GM18873 (cell line): ENCODE measurements at regions not wholly inside any gene's neighbourhood (a gene's known extent, or its start where the extent isn't known, plus 50 kb on each side); places are given as distances from the start of the nearest gene placed in this dataset.

Experiments used
- ATAC-seq: cut with Tn5 transposase; IDR thresholded peaks from one replicate; pipeline ENCODE4 v1.9.1; 2021; ENCODE audit warnings: mild to moderate bottlenecking, moderate library complexity, moderate number of reproducible peaks; ENCODE audit not compliant: unreplicated experiment, low FRiP score

- ATAC-seq = no peak
These were observed 140.6 kb upstream of the PRLR start for GRCh38 chr5:35370871-35371270.

GRCh38 chr5:35369965-35370790 lies 139.9 kb upstream of the PRLR start:
- ATAC-seq = no peak

GRCh38 chr5:35367526-35367925 lies 137.2 kb upstream of the PRLR start:
- no peak for ATAC-seq

GRCh38 chr5:35365758-35366157 lies 135.5 kb upstream of the PRLR start:
- ATAC-seq = no peak

GRCh38 chr5:35364350-35364749 lies 134.1 kb upstream of the PRLR start:
- ATAC-seq = no peak

- ATAC-seq = no peak
These were observed 133.2 kb upstream of the PRLR start for GRCh38 chr5:35363387-35363965.

- no peak for ATAC-seq
These were observed 132.5 kb upstream of the PRLR start for GRCh38 chr5:35362772-35363171.

- ATAC-seq = no peak
These were observed 130.4 kb upstream of the PRLR start for GRCh38 chr5:35360671-35361070.

- ATAC-seq = no peak
These were observed 129.6 kb upstream of the PRLR start for GRCh38 chr5:35359859-35360258.

- ATAC-seq = no peak
These were observed 127.7 kb upstream of the PRLR start for GRCh38 chr5:35357973-35358372.

- ATAC-seq = no peak
These were observed 126.4 kb upstream of the PRLR start for GRCh38 chr5:35356725-35357124.

- ATAC-seq = no peak
These were observed 124.5 kb upstream of the PRLR start for GRCh38 chr5:35354751-35355150.

GRCh38 chr5:35345222-35345621 lies 114.9 kb upstream of the PRLR start:
- ATAC-seq = no peak

GRCh38 chr5:35342664-35343063 lies 112.4 kb upstream of the PRLR start:
- ATAC-seq = no peak

- ATAC-seq = no peak
These were observed 110.9 kb upstream of the PRLR start for GRCh38 chr5:35341189-35341588.

- no peak for ATAC-seq
These were observed 109.4 kb upstream of the PRLR start for GRCh38 chr5:35339616-35340100.

- ATAC-seq = no peak
These were observed 108.7 kb upstream of the PRLR start for GRCh38 chr5:35339006-35339405.

- ATAC-seq = no peak
These were observed 107.8 kb upstream of the PRLR start for GRCh38 chr5:35338157-35338453.

- ATAC-seq = no peak
These were observed 107.3 kb upstream of the PRLR start for GRCh38 chr5:35337340-35338156.

GRCh38 chr5:35336230-35336629 lies 105.9 kb upstream of the PRLR start:
- ATAC-seq = no peak

- ATAC-seq = no peak
These were observed 105.5 kb upstream of the PRLR start for GRCh38 chr5:35335752-35336151.
